DMS153 (cell line): ENCODE measurements at regions not wholly inside any gene's neighbourhood (a gene's known extent, or its start where the extent isn't known, plus 50 kb on each side); places are given as distances from the start of the nearest gene placed in this dataset.

Experiments used
- DNase-seq: peaks from one replicate; lab custom pipeline; 2025; lab: John Stamatoyannopoulos, UW

DNA sequence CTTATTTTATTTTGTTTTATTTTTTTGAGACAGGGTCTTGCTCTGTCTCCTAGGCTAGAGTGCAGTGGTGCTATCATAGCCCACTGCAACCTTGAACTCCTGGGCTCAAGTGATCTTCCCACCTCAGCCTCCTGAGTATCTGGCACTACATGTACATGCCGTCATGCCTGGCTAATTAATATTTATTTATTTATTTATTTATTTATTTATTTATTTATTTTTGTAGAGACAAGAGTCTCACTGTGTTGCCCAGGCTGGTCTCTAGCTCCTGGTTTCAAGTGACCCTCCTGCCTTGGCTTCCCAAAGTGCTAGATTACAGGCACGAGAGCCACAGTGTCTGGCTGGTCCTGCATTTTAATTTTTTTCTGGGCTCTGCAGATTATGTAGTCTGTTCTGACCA lies 84.9 kb upstream of the BCOR start:
- DNase-seq = no peak

GRCh38 chrX:40182095-40182494 lies 84.3 kb upstream of the BCOR start:
- no peak for DNase-seq

DNA sequence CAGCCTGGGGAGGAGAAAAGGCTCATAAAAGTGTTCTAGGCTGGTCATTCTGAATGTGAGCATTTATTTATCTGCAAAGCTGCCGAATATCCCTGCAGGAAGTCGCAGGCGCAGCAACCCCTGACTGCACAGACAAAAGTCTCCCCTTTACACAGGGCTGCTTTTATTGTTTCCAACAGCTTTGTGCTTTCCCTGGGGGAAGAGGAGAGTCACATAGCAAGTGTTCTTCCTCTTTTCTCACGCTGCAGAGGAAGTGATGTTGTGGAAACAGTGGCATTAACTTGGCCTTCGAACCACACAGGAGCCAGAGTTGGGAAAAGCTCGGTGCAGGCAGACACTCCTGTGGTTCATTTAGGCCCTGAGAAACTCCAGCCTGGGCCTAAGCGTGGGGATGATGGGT lies 81.5 kb upstream of the BCOR start:
- no peak for DNase-seq

DNA sequence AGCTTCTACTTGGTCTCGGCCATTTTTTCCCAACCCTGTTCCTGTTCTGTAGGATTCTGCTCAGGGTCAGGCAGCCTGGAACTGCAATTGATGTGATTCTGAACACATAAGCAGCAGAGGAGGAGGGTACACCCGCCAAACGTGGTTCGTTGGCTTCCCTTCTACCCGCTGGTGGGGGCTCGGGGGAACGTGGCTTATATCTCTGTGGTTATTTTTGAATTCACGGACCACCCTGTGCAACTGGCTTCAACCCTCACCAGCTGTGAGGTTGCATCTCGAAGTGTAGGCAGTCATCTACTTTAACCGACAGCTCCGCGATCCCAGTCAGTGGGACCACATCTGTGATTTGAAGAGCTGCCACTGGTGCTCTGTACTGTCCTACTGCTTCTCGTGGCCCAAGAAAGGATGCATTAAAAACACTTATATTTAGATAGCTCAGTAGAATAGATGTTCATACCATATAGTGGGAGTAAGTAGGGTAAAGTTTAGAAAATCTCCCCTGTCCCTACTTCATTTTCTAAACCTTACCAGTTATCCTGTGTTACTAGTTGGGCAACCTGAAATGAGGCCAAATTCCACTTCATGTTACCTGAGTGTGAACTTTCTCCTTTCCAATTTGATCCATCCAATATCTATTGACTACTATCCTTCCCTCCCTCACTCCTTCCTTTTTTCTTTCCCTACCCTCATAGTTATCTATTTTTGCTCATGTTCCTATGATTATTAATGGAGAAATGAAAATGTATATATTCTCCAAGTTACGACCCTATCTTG lies 80.4 kb upstream of the BCOR start:
- DNase-seq = no peak

GRCh38 chrX:40177489-40177888 lies 79.7 kb upstream of the BCOR start:
- DNase-seq = no peak

DNA sequence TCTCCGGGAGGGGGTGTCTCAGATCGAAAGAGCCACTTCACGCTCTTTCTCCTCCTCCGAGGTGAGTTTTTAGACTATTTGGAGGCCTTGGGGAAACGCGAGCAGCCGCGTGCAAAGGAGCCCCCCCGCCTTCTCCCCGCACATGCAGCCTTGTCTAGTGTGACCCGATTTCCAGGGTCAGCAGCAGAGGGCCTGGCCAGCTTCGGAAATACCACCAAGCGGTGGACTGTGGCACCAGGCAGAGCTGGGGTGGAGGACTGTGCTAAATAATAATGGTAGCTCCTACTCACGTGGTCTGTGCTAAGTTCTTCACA lies 79.3 kb upstream of the BCOR start:
- no peak for DNase-seq

GRCh38 chrX:40176351-40177116 lies 78.8 kb upstream of the BCOR start:
- DNase-seq = no peak

GRCh38 chrX:40175511-40176350 lies 78.0 kb upstream of the BCOR start:
- peak; percentile 54 for DNase-seq

GRCh38 chrX:40174854-40175510 lies 77.2 kb upstream of the BCOR start:
- no peak for DNase-seq

GRCh38 chrX:40174001-40174853 lies 76.5 kb upstream of the BCOR start:
- peak; percentile 61 for DNase-seq

DNA sequence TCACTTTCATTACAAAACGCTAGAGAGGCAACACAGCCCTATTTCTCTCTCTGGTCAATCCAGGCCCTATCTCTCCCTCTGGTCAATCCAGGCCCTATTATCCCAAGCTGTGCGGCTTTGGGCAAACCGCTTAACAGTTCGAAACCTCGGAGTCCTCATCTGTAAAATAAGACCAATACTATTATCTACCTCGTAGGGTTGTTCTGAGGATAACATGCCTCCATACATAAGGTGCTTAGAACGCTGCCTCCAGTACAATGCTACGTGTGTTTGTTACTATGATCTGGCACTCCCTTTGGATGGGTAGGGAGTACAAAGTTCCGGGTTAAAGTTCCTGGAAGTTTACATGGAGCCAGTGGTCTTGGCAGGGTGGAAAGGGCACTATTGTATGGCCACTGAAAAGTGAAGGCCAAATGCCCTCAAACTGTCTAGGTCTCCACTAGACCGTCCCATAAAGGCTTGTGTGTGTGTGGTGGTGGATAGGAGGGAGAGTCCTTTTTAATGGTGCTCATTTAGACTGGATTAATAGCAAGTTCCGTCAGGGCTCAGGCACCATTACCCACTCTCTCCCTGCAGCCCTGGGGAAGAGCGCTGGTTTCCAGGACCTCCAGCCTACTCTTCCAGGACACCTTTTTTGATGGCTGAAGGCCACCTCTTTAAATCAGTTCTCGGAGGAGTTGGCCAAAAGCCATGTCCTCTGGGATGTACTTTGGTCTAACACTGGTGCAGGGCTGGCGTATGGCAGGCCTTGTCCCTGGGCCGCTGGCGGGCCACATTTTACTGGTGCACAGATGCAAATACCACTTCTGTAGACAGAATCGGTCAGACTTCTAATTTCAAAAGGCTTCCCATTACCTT lies 75.6 kb upstream of the BCOR start:
- no peak for DNase-seq

GRCh38 chrX:40172401-40173142 lies 74.8 kb upstream of the BCOR start:
- DNase-seq = no peak

- DNase-seq = no peak
Observed at GRCh38 chrX:40171513-40172400, 74.0 kb upstream of the BCOR start.

DNA sequence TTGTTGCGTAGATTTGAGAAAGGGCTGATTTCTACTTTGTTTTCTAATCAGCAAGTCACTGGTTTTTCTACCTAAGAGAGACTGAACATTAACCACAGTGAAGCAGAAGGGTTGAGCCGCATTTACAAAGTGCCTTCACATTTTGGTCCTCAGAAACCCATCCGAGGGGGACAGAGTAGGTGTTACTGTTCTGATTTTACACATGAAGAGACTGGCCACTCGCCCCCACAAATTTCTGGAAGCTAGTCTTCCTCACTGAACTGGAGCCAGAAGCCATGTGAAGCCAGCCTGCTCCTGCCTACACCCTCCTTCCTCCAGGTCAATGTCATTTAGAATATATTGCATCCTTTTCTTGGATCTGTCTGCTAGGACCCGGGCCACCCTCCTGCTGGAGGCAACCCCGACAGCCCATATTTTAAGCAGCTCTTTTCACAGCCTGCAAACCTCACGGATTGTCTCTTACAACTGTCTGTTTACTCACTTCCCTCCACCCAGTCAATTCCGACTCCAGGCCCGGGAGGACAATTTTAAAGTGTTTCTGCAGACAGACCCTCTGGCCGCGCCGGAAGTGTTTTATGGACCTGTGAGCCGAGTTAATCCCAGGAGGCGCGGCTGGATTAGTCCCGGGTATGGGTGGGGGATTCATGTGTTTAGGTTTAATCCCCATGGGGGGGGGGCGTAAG lies 73.2 kb upstream of the BCOR start:
- DNase-seq = no peak

GRCh38 chrX:40169193-40170101 lies 71.7 kb upstream of the BCOR start:
- peak; percentile 70 for DNase-seq

DNA sequence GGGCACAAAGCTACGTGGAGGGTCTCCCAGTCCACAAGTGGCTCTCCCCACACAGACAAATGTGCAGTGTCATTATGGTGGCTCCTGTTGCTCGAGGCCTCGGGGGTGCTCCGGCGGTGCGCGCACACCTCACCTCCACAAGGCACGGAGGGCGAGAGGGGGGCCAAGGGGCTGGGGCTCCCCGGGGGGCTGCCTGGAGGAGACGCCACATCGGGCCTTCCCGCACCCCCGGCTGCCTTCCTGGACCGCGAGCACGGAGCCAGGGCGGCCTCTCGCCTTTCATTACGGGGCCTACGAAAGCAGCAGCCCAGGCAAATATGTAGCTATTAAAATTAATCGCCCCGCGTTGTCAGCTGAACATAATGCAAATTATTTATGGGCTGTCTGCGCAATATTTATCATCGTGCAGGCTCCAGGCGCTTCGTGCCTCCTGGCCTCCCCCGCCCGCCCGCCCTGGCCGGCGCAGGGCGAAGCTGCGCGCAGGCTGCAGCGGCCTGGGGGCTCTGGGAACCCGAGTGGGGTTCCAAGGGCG lies 70.8 kb upstream of the BCOR start:
- peak; percentile 53 for DNase-seq
